HepG2 (cell line): ENCODE measurements at regions not wholly inside any gene's neighbourhood (a gene's known extent, or its start where the extent isn't known, plus 50 kb on each side); places are given as distances from the start of the nearest gene placed in this dataset.
"Not testable (repeated sequence)": the region's sequence is repeated elsewhere in the genome, so short reads cannot be mapped to it uniquely, and the experiment has no call there.

Experiments
- CEBPB ChIP-seq: IDR thresholded peaks from 2 replicates; pipeline ENCODE4 v1.6.1; 2011; ENCODE audit warnings: low read depth, low read length, improper control_type of control experiment, borderline replicate concordance
- POLR2AphosphoS2 ChIP-seq: IDR thresholded peaks from 2 replicates; pipeline ENCODE4 v1.6.1; 2011; ENCODE audit warnings: low read depth, low read length, improper control_type of control experiment
- SMARCC2 ChIP-seq: fragments of 450-650 bp; IDR thresholded peaks from 2 replicates; pipeline ENCODE4 v1.6.1; 2017; ENCODE audit warnings: antibody characterized with exemption, mild to moderate bottlenecking
- TF ChIP-seq, protein P1 (sequence below): IDR thresholded peaks from 2 replicates; pipeline ENCODE4 v1.6.1; 2012; ENCODE audit warnings: low read length, improper control_type of control experiment

DNA sequence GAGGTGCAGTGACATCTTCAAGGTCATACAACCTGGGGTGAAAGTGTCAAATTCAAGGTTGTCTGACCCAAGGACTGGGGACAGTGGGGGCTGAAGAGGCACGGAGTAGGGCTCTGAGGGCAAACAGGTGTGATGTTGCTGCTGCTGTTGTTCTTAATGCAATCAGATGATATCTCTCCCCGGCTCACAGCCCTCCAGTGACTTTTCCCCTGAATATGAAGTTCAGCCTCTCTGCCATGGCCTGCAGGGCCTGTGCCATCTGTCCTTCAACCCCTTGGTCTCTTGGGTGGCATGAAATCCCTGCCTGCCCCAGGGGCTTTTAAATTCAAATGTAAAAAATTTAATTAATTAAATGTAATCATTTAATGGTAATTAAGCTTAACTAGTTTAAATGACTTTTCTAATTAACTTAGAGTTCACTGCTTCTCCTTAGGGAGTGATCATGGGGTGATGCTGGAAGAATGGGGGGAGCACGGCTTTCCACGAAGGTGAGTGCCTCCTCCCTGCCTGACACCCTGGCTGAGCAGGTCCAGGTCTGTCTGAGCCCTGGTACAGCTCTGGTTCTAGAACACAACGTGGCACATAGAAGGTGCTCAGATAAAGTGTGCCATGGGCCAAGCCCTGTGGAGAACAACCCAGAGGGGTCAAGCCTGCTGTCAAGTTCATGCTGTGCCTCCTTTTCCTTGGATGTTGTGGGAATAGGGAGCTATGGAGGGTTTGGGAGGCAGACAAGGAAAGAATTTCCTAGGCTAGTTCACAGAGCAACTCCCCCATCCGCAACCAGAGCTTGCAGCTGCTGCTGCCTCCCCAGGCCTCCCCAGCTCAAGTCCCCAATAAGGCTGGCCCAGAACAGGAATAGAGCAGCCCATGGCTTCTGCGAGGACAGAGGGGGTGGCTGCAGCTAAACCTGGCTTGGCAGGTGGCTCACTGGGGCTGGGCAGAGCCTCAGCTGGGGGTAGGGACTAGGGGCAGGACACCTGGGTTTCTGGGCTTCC, 75.1 kb downstream of the KCNJ18 start:
- TF ChIP-seq, protein P1, sequence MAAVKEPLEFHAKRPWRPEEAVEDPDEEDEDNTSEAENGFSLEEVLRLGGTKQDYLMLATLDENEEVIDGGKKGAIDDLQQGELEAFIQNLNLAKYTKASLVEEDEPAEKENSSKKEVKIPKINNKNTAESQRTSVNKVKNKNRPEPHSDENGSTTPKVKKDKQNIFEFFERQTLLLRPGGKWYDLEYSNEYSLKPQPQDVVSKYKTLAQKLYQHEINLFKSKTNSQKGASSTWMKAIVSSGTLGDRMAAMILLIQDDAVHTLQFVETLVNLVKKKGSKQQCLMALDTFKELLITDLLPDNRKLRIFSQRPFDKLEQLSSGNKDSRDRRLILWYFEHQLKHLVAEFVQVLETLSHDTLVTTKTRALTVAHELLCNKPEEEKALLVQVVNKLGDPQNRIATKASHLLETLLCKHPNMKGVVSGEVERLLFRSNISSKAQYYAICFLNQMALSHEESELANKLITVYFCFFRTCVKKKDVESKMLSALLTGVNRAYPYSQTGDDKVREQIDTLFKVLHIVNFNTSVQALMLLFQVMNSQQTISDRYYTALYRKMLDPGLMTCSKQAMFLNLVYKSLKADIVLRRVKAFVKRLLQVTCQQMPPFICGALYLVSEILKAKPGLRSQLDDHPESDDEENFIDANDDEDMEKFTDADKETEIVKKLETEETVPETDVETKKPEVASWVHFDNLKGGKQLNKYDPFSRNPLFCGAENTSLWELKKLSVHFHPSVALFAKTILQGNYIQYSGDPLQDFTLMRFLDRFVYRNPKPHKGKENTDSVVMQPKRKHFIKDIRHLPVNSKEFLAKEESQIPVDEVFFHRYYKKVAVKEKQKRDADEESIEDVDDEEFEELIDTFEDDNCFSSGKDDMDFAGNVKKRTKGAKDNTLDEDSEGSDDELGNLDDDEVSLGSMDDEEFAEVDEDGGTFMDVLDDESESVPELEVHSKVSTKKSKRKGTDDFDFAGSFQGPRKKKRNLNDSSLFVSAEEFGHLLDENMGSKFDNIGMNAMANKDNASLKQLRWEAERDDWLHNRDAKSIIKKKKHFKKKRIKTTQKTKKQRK: not testable (repeated sequence)
- not testable (repeated sequence) for TF ChIP-seq CEBPB, SMARCC2, POLR2AphosphoS2
